NCI-H1417 treated with DMSO at 0.1 percent for 48 hours (cell line): ENCODE measurements at regions not wholly inside any gene's neighbourhood (a gene's known extent, or its start where the extent isn't known, plus 50 kb on each side); places are given as distances from the start of the nearest gene placed in this dataset.
A peak's percentile ranks its signal among the peaks of the same experiment; 100 is the strongest.

Source experiments
- DNase-seq: peaks from one replicate; lab custom pipeline; 2025; lab: John Stamatoyannopoulos, UW

GRCh38 chr6:81694855-81695254 is 57.6 kb downstream of the TENT5A start:
- DNase-seq: no peak

- DNase-seq: no peak
Observed at GRCh38 chr6:81694207-81694606, 58.3 kb downstream of the TENT5A start.

GRCh38 chr6:81693266-81693665 is 59.2 kb downstream of the TENT5A start:
- DNase-seq: no peak

- no peak for DNase-seq
Observed at GRCh38 chr6:81690073-81690472, 62.4 kb downstream of the TENT5A start.

- DNase-seq: no peak
Observed at GRCh38 chr6:81689580-81689979, 62.9 kb downstream of the TENT5A start.

- no peak for DNase-seq
Observed at GRCh38 chr6:81683912-81684311, 68.6 kb downstream of the TENT5A start.

- no peak for DNase-seq
Observed at GRCh38 chr6:81682858-81683620, 69.4 kb downstream of the TENT5A start.

GRCh38 chr6:81682235-81682795 is 70.2 kb downstream of the TENT5A start:
- DNase-seq: no peak

- no peak for DNase-seq
Observed at GRCh38 chr6:81669445-81669844, 83.0 kb downstream of the TENT5A start.

- DNase-seq: no peak
Observed at GRCh38 chr6:81668615-81669047, 83.8 kb downstream of the TENT5A start.

GRCh38 chr6:81666481-81666880 is 86.0 kb downstream of the TENT5A start:
- no peak for DNase-seq

GRCh38 chr6:81656231-81656630 is 96.2 kb downstream of the TENT5A start:
- DNase-seq: no peak

- no peak for DNase-seq
Observed at GRCh38 chr6:81655696-81656095, 96.8 kb downstream of the TENT5A start.

- DNase-seq: no peak
Observed at GRCh38 chr6:81648502-81648901, 104.0 kb downstream of the TENT5A start.

- DNase-seq: no peak
Observed at GRCh38 chr6:81643156-81643555, 109.3 kb downstream of the TENT5A start.

- DNase-seq: no peak
Observed at GRCh38 chr6:81640891-81641290, 111.6 kb downstream of the TENT5A start.

- DNase-seq: no peak
Observed at GRCh38 chr6:81640126-81640525, 112.4 kb downstream of the TENT5A start.

GRCh38 chr6:81638366-81638765 is 114.1 kb downstream of the TENT5A start:
- DNase-seq: no peak

GRCh38 chr6:81636930-81637568 is 115.4 kb downstream of the TENT5A start:
- no peak for DNase-seq

GRCh38 chr6:81634155-81634880 is 118.2 kb downstream of the TENT5A start:
- DNase-seq: peak; percentile 60

- no peak for DNase-seq
Observed at GRCh38 chr6:81633391-81633790, 119.1 kb downstream of the TENT5A start.

GRCh38 chr6:81630719-81631118 is 121.8 kb downstream of the TENT5A start:
- DNase-seq: no peak

- DNase-seq: no peak
Observed at GRCh38 chr6:81625216-81625615, 127.3 kb downstream of the TENT5A start.
